LNCAP (cell line): ENCODE measurements at regions not wholly inside any gene's neighbourhood (a gene's known extent, or its start where the extent isn't known, plus 50 kb on each side); places are given as distances from the start of the nearest gene placed in this dataset.

Experiments used
- TF ChIP-seq, protein P1 (sequence below): fragments of 450-650 bp; IDR thresholded peaks from 2 replicates; pipeline ENCODE4 v1.5.1; 2017; ENCODE audit warnings: mild to moderate bottlenecking

- TF ChIP-seq, protein P1, sequence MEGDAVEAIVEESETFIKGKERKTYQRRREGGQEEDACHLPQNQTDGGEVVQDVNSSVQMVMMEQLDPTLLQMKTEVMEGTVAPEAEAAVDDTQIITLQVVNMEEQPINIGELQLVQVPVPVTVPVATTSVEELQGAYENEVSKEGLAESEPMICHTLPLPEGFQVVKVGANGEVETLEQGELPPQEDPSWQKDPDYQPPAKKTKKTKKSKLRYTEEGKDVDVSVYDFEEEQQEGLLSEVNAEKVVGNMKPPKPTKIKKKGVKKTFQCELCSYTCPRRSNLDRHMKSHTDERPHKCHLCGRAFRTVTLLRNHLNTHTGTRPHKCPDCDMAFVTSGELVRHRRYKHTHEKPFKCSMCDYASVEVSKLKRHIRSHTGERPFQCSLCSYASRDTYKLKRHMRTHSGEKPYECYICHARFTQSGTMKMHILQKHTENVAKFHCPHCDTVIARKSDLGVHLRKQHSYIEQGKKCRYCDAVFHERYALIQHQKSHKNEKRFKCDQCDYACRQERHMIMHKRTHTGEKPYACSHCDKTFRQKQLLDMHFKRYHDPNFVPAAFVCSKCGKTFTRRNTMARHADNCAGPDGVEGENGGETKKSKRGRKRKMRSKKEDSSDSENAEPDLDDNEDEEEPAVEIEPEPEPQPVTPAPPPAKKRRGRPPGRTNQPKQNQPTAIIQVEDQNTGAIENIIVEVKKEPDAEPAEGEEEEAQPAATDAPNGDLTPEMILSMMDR: no peak
These were observed 1336.3 kb upstream of the AGA start for GRCh38 chr4:178778496-178778895.

DNA sequence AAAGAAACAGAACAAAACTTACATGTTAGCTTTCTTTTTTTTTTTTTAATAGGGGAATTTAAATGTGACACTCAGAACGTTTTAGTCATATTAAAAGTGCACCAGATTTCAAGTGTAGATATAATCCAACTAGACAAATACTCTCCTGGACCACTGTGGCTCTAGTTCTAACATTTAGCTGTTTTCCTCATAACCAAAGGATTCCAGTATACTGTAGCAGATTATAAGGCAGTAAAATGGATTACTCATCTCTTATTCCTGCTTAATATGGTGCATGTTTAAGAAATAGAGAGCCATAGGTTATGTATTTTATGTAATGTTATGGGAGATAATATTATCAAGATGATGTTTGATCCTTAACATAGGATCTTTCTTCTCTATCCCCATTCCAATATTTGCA, 1339.5 kb upstream of the AGA start:
- TF ChIP-seq, protein P1: no peak

GRCh38 chr4:178784491-178784890, 1342.3 kb upstream of the AGA start:
- TF ChIP-seq, protein P1: no peak

DNA sequence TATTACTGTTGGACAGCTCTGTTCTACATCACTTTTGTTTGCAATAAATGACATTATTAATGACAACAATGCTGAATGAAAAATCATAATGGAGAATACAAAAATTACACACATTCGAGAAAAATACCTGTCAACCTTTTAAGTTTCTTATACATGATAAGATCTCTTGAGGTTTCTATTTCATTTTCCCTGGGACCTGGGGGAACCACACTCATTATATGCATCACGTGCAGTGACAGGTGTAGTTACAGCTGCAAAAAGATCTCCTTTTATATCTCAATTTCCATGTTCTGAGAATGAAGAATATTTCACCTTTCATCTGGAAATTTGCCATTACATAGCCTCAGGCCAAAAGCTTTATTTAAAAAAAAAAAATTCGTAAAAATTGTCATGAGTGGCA, 1347.0 kb upstream of the AGA start:
- TF ChIP-seq, protein P1: no peak

DNA sequence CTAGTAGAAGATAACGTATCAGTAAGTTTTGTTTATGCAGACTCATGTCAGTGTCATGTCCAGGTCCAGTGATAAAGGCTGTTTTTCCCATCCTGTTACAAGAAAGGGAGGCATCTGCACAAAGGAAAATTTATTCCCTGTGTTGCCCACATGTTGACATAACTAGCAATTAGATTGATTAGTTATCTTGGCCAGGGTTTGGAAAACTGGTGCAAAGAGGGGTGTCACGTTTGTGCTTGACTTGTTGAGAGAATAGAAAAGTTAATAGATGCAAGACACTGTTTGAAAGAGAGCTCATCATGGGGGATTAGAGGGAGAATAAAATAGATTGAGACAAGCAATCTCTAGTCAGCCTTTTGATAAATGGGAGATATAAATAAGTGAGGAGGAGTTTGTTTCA, 1357.0 kb upstream of the AGA start:
- TF ChIP-seq, protein P1: no peak

- TF ChIP-seq, protein P1: no peak
These were observed 1365.9 kb upstream of the AGA start for GRCh38 chr4:178808106-178808505.

- TF ChIP-seq, protein P1: no peak
These were observed 1367.7 kb upstream of the AGA start for GRCh38 chr4:178809921-178810320.

DNA sequence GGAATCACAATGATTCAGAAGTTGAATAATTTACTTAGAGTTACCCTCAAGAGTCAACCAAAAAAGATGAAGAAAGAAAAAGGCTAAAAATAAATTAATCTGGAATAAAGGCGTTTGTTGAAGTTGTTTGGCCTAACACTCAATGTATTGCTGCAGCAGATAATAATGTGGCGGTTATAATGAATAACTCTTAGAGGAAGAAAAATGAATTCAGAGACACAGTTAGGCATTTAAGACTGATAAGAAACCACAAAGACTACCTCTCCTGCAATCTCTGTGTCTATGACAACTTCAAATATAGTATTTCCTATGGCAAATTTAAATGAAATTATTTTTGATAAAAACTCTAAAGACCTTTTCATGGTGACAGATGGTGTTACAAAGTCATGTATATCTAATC, 1369.1 kb upstream of the AGA start:
- TF ChIP-seq, protein P1: no peak
